Astrocyte (in vitro differentiated cells and primary cell): ENCODE measurements at regions not wholly inside any gene's neighbourhood (a gene's known extent, or its start where the extent isn't known, plus 50 kb on each side); places are given as distances from the start of the nearest gene placed in this dataset.

ENCODE experiments used
- EZH2 ChIP-seq: IDR thresholded peaks from 2 replicates; pipeline ENCODE4 v1.6.1; 2012; ENCODE audit warnings: mild to moderate bottlenecking, low read length, inconsistent platforms; ENCODE audit not compliant: insufficient read depth
- TF ChIP-seq, protein P1 (sequence below): IDR thresholded peaks from 2 replicates; pipeline ENCODE4 v1.5.1; 2011; ENCODE audit warnings: low read depth, mild to moderate bottlenecking, inconsistent platforms, low read length, moderate library complexity; ENCODE audit not compliant: insufficient read depth

DNA sequence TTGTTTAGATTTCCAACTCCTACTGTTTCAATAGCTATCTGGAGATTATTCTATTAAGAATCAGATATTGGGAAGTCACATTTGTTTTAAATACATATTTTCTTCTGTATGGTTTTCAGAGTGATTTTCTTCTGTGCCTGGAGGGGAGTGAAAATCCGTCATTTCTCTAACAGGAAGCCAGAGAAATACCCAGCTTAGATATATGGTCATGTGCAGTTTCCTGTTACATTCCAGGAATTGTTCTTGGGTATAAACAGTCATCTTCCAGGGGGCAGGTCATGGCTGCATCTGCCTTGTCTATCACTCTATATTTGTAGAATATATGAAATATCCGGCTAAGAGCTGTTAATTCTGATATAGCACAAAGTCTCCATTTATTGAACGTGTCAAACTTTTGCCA is 77.5 kb upstream of the MIR17HG start:
- TF ChIP-seq, protein P1, sequence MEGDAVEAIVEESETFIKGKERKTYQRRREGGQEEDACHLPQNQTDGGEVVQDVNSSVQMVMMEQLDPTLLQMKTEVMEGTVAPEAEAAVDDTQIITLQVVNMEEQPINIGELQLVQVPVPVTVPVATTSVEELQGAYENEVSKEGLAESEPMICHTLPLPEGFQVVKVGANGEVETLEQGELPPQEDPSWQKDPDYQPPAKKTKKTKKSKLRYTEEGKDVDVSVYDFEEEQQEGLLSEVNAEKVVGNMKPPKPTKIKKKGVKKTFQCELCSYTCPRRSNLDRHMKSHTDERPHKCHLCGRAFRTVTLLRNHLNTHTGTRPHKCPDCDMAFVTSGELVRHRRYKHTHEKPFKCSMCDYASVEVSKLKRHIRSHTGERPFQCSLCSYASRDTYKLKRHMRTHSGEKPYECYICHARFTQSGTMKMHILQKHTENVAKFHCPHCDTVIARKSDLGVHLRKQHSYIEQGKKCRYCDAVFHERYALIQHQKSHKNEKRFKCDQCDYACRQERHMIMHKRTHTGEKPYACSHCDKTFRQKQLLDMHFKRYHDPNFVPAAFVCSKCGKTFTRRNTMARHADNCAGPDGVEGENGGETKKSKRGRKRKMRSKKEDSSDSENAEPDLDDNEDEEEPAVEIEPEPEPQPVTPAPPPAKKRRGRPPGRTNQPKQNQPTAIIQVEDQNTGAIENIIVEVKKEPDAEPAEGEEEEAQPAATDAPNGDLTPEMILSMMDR = no peak
- TF ChIP-seq EZH2 = no peak
